WTC11 (cell line): ENCODE measurements at regions not wholly inside any gene's neighbourhood (a gene's known extent, or its start where the extent isn't known, plus 50 kb on each side); places are given as distances from the start of the nearest gene placed in this dataset.
"Not testable (repeated sequence)": the region's sequence is repeated elsewhere in the genome, so short reads cannot be mapped to it uniquely, and the experiment has no call there.

Experiments
- ATAC-seq: fragments of 200-7000 bp; cut with Tn5 transposase; 2 replicates; pipeline ENCODE4 v1.10.0; 2021; ENCODE audit warnings: mild to moderate bottlenecking, moderate library complexity
- CTCF ChIA-PET: fragments of 300-600 bp; sonication (Branson Sonifier 250); formaldehyde crosslinking; loops from one replicate; lab custom pipeline; 2021; ENCODE audit warnings: antibody characterized with exemption; lab: Charles Lee
- POLR2A ChIA-PET: fragments of 350-600 bp; sonication (Branson Sonifier 250); formaldehyde crosslinking; loops from one replicate; lab custom pipeline; 2021; ENCODE audit warnings: antibody characterized with exemption; lab: Charles Lee
- DNase-seq: peaks from one replicate; pipeline ENCODE4 v3.0.0; 2021; ENCODE audit warnings: low spot score
- H3K27ac Mint-ChIP-seq: 2 replicates; pipeline ENCODE4 v1.8.0; 2021; ENCODE audit warnings: mixed read lengths
- H3K27me3 Mint-ChIP-seq: 2 replicates; pipeline ENCODE4 v1.8.0; 2021; ENCODE audit warnings: low read depth, mild to moderate bottlenecking, moderate library complexity, mixed read lengths
- H3K36me3 Mint-ChIP-seq: 2 replicates; pipeline ENCODE4 v1.8.0; 2021; ENCODE audit warnings: mixed read lengths
- H3K4me1 Mint-ChIP-seq: 2 replicates; pipeline ENCODE4 v1.8.0; 2022; ENCODE audit warnings: mixed read lengths
- H3K4me3 Mint-ChIP-seq: 2 replicates; pipeline ENCODE4 v1.8.0; 2021; ENCODE audit warnings: mild to moderate bottlenecking, moderate library complexity, mixed read lengths
- H3K9me3 Mint-ChIP-seq: 2 replicates; pipeline ENCODE4 v1.8.0; 2021; ENCODE audit warnings: mixed read lengths
- CBFB ChIP-seq: sonication (generic); formaldehyde crosslinking; IDR thresholded peaks from 2 replicates; pipeline ENCODE4 v1.8.1; 2022; ENCODE audit warnings: mild to moderate bottlenecking, low read depth, missing genetic modification reagents
- CREB1 ChIP-seq: sonication (generic); formaldehyde crosslinking; IDR thresholded peaks from 2 replicates; pipeline ENCODE4 v1.8.0; 2023; ENCODE audit warnings: mild to moderate bottlenecking, missing genetic modification reagents
- FOXJ3 ChIP-seq: sonication (generic); formaldehyde crosslinking; IDR thresholded peaks from 2 replicates; pipeline ENCODE4 v1.9.0; 2021; ENCODE audit warnings: missing genetic modification reagents, mild to moderate bottlenecking, borderline replicate concordance
- FOXP1 ChIP-seq: sonication (generic); formaldehyde crosslinking; IDR thresholded peaks from 2 replicates; pipeline ENCODE4 v1.8.0; 2022; ENCODE audit warnings: missing genetic modification reagents, mild to moderate bottlenecking, moderate library complexity, borderline replicate concordance
- MXD4 ChIP-seq: fragments of 250-450 bp; sonication (Bioruptor Pico); IDR thresholded peaks from 2 replicates; pipeline ENCODE4 v1.8.0; 2021; ENCODE audit warnings: mild to moderate bottlenecking, moderate library complexity, borderline replicate concordance
- NFE2L1 ChIP-seq: sonication (generic); formaldehyde crosslinking; IDR thresholded peaks from 2 replicates; pipeline ENCODE4 v1.8.1; 2023; ENCODE audit warnings: missing genetic modification reagents
- NR2C2 ChIP-seq: sonication (generic); formaldehyde crosslinking; IDR thresholded peaks from 2 replicates; pipeline ENCODE4 v1.8.0; 2022; ENCODE audit warnings: mild to moderate bottlenecking, missing genetic modification reagents
- SP1 ChIP-seq: sonication (generic); formaldehyde crosslinking; conservative IDR thresholded peaks from 2 replicates; pipeline ENCODE4 v1.8.1; 2022; ENCODE audit warnings: missing genetic modification reagents
- ZNF121 ChIP-seq: sonication (generic); formaldehyde crosslinking; IDR thresholded peaks from 2 replicates; pipeline ENCODE4 v1.8.0; 2023; ENCODE audit warnings: missing genetic modification reagents
- ZNF232 ChIP-seq: sonication (generic); formaldehyde crosslinking; IDR thresholded peaks from 2 replicates; pipeline ENCODE4 v1.8.0; 2022; ENCODE audit warnings: mild to moderate bottlenecking, missing genetic modification reagents
- ZNF416 ChIP-seq: fragments of 250-450 bp; sonication (Bioruptor Pico); IDR thresholded peaks from 2 replicates; pipeline ENCODE4 v1.9.0; 2021; ENCODE audit warnings: mild to moderate bottlenecking, inconsistent platforms
- TF ChIP-seq, protein P1 (sequence below): sonication (generic); formaldehyde crosslinking; IDR thresholded peaks from 2 replicates; pipeline ENCODE4 v1.8.1; 2022; ENCODE audit warnings: mild to moderate bottlenecking, missing genetic modification reagents, moderate library complexity, borderline replicate concordance
- TF ChIP-seq, protein P2 (sequence below): sonication (generic); formaldehyde crosslinking; IDR thresholded peaks from 2 replicates; pipeline ENCODE4 v1.8.0; 2022; ENCODE audit warnings: mild to moderate bottlenecking, missing genetic modification reagents
- TF ChIP-seq, protein P3 (sequence below): sonication (generic); formaldehyde crosslinking; IDR thresholded peaks from 2 replicates; pipeline ENCODE4 v1.8.0; 2022; ENCODE audit warnings: mild to moderate bottlenecking, missing genetic modification reagents
- TF ChIP-seq, protein P4 (sequence below): sonication (generic); formaldehyde crosslinking; IDR thresholded peaks from 2 replicates; pipeline ENCODE4 v1.8.0; 2023; ENCODE audit warnings: mild to moderate bottlenecking, missing genetic modification reagents
- TF ChIP-seq, protein P5 (sequence below): sonication (generic); formaldehyde crosslinking; IDR thresholded peaks from 2 replicates; pipeline ENCODE4 v1.8.1; 2023; ENCODE audit warnings: mild to moderate bottlenecking, missing genetic modification reagents

DNA sequence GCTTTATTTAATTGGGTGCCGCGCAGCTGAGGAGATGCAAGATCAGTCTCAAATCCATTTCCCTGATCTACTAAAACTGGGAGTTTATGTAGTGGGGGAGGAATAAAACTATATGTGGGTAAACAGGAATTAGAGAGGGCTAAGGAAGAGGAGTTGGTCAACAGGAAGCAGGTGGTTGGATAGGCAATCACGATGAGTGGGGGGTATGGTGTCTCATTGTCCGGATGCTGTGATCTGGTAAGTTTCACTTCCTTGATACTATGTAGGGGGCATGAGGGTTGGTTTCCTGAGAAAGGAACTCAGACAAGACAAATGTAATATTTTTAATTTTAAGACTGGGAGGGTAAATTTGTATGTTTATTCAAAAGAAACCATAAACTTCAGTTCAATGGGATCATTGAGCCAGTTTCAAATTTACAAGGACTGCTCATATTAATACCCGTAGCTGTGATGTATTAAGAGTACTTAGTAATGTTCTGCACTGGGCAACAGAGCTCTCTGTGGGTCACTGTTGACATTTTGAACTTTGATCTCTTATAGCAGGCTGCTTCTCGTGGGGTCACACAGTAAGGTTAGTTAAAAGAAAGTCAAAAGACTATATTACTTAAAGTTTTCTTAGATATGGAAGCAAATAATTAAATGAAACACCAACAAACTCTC is 786.2 kb upstream of the FBXO33 start:
- ATAC-seq (no peak), DNase-seq (no peak)
- H3K27ac Mint-ChIP-seq, result no peak overlapping the region
- TF ChIP-seq ZNF416 (CRISPR knock-in tag) (no peak), CREB1 (no peak)
- TF ChIP-seq, protein P1, sequence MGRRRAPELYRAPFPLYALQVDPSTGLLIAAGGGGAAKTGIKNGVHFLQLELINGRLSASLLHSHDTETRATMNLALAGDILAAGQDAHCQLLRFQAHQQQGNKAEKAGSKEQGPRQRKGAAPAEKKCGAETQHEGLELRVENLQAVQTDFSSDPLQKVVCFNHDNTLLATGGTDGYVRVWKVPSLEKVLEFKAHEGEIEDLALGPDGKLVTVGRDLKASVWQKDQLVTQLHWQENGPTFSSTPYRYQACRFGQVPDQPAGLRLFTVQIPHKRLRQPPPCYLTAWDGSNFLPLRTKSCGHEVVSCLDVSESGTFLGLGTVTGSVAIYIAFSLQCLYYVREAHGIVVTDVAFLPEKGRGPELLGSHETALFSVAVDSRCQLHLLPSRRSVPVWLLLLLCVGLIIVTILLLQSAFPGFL (CRISPR knock-in tag), result no peak
- TF ChIP-seq, all 79 proteins: peak for 0
- Mint-ChIP-seq H3K27me3 (no peaks in the 10 kb centered on the region), H3K36me3 (peaks cover 3% of the 10 kb centered on the region; the same call in 1 of the 2 replicates), H3K4me1 (no peaks in the 10 kb centered on the region), H3K9me3 (peaks cover 4% of the 10 kb centered on the region), H3K4me3 (no peak overlapping the region)
- CTCF ChIA-PET, result no interaction called here
- POLR2A ChIA-PET, result no interaction called here

DNA sequence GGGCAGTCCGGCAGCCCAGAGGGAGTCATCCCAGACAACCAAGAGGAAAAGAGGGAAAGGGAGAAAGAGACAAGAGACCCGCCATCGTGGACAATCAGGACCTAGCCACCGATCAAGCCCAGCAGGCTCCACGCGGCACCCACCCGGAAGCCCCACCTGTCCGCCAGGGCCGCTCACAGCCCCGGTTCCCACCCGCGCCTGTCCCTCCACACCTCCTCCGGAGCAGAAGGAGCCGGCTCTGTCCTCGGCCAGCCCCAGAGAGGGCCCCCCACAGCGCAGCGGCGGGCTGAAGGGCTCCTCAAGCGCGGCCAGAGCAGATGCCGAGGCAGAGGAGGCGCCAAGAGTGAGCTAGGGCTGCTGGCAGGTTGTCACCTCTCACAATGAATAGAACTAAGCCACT is 784.7 kb upstream of the FBXO33 start:
- peaks cover 5% of the 10 kb centered on the region for H3K4me1 Mint-ChIP-seq
- ATAC-seq, result no peak
- TF ChIP-seq ZNF121 (CRISPR knock-in tag) (no peak), FOXP1 (no peak), ZNF232 (CRISPR knock-in tag) (no peak), NFE2L1 (CRISPR knock-in tag) (no peak), MXD4 (CRISPR knock-in tag) (no peak), ZNF416 (CRISPR knock-in tag) (no peak), CBFB (CRISPR knock-in tag) (no peak), NR2C2 (CRISPR knock-in tag) (no peak)
- TF ChIP-seq, protein P2, sequence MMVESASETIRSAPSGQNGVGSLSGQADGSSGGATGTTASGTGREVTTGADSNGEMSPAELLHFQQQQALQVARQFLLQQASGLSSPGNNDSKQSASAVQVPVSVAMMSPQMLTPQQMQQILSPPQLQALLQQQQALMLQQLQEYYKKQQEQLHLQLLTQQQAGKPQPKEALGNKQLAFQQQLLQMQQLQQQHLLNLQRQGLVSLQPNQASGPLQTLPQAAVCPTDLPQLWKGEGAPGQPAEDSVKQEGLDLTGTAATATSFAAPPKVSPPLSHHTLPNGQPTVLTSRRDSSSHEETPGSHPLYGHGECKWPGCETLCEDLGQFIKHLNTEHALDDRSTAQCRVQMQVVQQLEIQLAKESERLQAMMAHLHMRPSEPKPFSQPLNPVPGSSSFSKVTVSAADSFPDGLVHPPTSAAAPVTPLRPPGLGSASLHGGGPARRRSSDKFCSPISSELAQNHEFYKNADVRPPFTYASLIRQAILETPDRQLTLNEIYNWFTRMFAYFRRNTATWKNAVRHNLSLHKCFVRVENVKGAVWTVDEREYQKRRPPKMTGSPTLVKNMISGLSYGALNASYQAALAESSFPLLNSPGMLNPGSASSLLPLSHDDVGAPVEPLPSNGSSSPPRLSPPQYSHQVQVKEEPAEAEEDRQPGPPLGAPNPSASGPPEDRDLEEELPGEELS (CRISPR knock-in tag), result no peak
- TF ChIP-seq, protein P3, sequence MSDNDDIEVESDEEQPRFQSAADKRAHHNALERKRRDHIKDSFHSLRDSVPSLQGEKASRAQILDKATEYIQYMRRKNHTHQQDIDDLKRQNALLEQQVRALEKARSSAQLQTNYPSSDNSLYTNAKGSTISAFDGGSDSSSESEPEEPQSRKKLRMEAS (CRISPR knock-in tag), result no peak
- TF ChIP-seq, protein P4, sequence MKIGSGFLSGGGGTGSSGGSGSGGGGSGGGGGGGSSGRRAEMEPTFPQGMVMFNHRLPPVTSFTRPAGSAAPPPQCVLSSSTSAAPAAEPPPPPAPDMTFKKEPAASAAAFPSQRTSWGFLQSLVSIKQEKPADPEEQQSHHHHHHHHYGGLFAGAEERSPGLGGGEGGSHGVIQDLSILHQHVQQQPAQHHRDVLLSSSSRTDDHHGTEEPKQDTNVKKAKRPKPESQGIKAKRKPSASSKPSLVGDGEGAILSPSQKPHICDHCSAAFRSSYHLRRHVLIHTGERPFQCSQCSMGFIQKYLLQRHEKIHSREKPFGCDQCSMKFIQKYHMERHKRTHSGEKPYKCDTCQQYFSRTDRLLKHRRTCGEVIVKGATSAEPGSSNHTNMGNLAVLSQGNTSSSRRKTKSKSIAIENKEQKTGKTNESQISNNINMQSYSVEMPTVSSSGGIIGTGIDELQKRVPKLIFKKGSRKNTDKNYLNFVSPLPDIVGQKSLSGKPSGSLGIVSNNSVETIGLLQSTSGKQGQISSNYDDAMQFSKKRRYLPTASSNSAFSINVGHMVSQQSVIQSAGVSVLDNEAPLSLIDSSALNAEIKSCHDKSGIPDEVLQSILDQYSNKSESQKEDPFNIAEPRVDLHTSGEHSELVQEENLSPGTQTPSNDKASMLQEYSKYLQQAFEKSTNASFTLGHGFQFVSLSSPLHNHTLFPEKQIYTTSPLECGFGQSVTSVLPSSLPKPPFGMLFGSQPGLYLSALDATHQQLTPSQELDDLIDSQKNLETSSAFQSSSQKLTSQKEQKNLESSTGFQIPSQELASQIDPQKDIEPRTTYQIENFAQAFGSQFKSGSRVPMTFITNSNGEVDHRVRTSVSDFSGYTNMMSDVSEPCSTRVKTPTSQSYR (CRISPR knock-in tag), result no peak
- TF ChIP-seq, all 79 proteins: peak for 0
- Mint-ChIP-seq H3K4me3 (no peak overlapping the region), H3K9me3 (peaks cover 4% of the 10 kb centered on the region), H3K27ac (no peak overlapping the region), H3K27me3 (no peaks in the 10 kb centered on the region), H3K36me3 (peaks cover 3% of the 10 kb centered on the region; the same call in 1 of the 2 replicates)
- DNase-seq, result no peak
- ChIA-PET CTCF (no interaction called here), POLR2A (no interaction called here)

DNA sequence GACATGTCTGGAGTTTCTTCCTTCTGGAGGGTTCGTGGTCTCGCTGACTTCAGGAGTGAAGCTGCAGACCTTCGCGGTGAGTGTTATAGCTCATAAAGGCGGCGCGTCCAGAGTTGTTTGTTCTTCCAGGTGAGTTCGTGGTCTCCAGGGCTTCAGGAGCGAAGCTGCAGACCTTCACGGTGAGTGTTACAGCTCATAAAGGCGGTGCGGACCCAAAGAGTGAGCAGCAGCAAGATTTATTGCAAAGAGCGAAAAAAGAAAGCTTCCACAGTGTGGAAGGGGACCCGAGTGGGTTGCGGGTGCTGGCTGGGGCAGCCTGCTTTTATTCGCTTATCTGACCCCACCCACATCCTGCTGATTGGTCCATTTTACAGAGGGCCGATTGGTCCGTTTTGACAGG is 784.2 kb upstream of the FBXO33 start:
- DNase-seq, H3K4me3 Mint-ChIP-seq, CTCF ChIA-PET, H3K4me1 Mint-ChIP-seq, H3K36me3 Mint-ChIP-seq, H3K27ac Mint-ChIP-seq, H3K9me3 Mint-ChIP-seq, POLR2A ChIA-PET, H3K27me3 Mint-ChIP-seq, ATAC-seq: not testable (repeated sequence)

DNA sequence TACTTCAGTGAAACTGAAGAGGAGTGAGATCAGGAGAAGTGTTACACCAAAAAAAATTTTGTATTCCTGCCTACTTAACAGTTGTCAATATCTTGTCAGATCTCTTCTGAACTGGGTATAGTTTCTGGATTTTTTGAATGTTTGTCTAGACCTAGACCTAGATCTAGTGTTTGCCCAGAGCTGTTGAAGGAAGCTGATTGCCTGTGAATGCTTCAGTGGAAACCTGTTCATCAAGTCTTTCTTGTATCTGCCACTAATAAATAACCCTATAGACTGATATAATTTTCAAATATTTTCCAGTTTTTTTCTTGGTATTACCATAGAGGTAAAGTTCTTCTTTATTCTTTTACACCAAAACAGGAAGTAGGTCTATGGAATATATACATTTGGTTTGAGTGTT is 781.5 kb upstream of the FBXO33 start:
- Mint-ChIP-seq H3K36me3 (peaks cover 3% of the 10 kb centered on the region; the same call in 1 of the 2 replicates), H3K27me3 (no peaks in the 10 kb centered on the region), H3K4me3 (no peak overlapping the region), H3K27ac (no peak overlapping the region), H3K9me3 (peaks cover 4% of the 10 kb centered on the region), H3K4me1 (peaks cover 5% of the 10 kb centered on the region)
- ChIA-PET CTCF (no interaction called here), POLR2A (interaction anchor here (0.6 kb wide), 1 partner anchor 17 kb away, joined by 3 read pairs; no protein-coding TSS in a partner anchor)
- ATAC-seq (no peak), DNase-seq (no peak)
- no peak for TF ChIP-seq FOXJ3 (CRISPR knock-in tag)
- no peak for TF ChIP-seq ZNF232 (CRISPR knock-in tag)
- TF ChIP-seq, protein P4 (CRISPR knock-in tag), result no peak
- TF ChIP-seq, protein P5, sequence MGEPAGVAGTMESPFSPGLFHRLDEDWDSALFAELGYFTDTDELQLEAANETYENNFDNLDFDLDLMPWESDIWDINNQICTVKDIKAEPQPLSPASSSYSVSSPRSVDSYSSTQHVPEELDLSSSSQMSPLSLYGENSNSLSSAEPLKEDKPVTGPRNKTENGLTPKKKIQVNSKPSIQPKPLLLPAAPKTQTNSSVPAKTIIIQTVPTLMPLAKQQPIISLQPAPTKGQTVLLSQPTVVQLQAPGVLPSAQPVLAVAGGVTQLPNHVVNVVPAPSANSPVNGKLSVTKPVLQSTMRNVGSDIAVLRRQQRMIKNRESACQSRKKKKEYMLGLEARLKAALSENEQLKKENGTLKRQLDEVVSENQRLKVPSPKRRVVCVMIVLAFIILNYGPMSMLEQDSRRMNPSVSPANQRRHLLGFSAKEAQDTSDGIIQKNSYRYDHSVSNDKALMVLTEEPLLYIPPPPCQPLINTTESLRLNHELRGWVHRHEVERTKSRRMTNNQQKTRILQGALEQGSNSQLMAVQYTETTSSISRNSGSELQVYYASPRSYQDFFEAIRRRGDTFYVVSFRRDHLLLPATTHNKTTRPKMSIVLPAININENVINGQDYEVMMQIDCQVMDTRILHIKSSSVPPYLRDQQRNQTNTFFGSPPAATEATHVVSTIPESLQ (CRISPR knock-in tag), result no peak
- no peak for TF ChIP-seq NR2C2 (CRISPR knock-in tag)
- TF ChIP-seq SP1 (CRISPR knock-in tag), result no peak
